Ectodermal cell (in vitro differentiated cells): ENCODE measurements at regions not wholly inside any gene's neighbourhood (a gene's known extent, or its start where the extent isn't known, plus 50 kb on each side); places are given as distances from the start of the nearest gene placed in this dataset.

ENCODE experiments used
- H3K27ac ChIP-seq: 2 replicates; pipeline ENCODE4 v1.7.0; 2013; ENCODE audit warnings: mild to moderate bottlenecking, low read depth, low read length; ENCODE audit not compliant: insufficient read depth, poor library complexity, severe bottlenecking
- H3K27me3 ChIP-seq: 2 replicates; pipeline ENCODE4 v1.7.0; 2013; ENCODE audit warnings: mild to moderate bottlenecking, low read length; ENCODE audit not compliant: insufficient read depth, control insufficient read depth, poor library complexity, severe bottlenecking
- H3K36me3 ChIP-seq: one replicate; pipeline ENCODE4 v1.7.0; 2013; ENCODE audit warnings: low read length; ENCODE audit not compliant: control insufficient read depth, insufficient read depth
- H3K4me1 ChIP-seq: one replicate; pipeline ENCODE4 v1.7.0; 2013; ENCODE audit warnings: low read length; ENCODE audit not compliant: control insufficient read depth, insufficient read depth
- H3K4me3 ChIP-seq: 2 replicates; pipeline ENCODE4 v1.7.0; 2013; ENCODE audit warnings: low read depth, low read length, control low read depth; ENCODE audit not compliant: insufficient read depth
- H3K9me3 ChIP-seq: 2 replicates; pipeline ENCODE4 v1.7.0; 2013; ENCODE audit warnings: mild to moderate bottlenecking, low read length, moderate library complexity; ENCODE audit not compliant: control insufficient read depth
- WGBS, 2 experiments: methylation state at CpG; one replicate each; pipeline ENCODE4 v1.1.7; 2013; ENCODE audit warnings: missing lambda C conversion rate in 2 of 2; 5-methylcytosine and 5-hydroxymethylcytosine counted together

DNA sequence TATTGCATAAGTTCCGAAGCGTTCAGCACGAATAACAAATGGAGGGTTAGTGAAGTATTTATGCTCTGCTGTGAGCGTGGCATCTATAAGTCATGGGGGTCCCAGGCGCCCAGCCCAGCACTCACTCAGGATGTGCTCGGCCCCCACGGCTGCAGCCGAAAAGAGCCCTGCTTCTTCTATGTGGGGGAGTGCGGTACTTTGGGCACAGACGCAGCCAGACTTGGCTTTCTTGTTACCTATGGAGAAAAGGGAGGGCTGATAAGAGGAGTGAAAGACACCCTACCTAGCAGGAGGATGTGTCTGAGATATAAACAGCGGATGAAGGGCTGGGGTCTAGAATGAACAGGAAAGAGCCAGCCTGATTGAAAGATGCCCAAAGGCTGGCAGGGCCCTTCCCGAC, 51.4 kb downstream of the MRPL36 start:
- no peak overlapping the region for H3K27ac ChIP-seq
- WGBS, 2 experiments: 94 to 95% methylated on average over 12 of the region's 12 CpGs
- no peaks in the 10 kb centered on the region for H3K36me3 ChIP-seq
- no peaks in the 10 kb centered on the region for H3K4me1 ChIP-seq
- H3K4me3 ChIP-seq: no peak overlapping the region
- no peaks in the 10 kb centered on the region for H3K9me3 ChIP-seq
- no peaks in the 10 kb centered on the region for H3K27me3 ChIP-seq

DNA sequence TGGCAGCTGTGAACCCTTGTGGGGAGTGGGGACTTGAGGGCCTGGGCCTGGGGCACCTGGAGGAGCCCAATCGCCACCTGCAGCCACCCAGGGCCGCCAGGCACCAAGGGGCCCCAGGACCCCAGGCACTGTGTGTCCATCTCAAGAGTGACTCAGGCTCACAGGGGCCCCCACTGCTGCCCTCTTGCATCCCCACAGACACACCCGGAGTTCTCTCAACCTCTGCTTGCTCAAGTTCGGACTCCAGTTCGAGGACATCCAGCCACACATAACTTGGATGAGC, 51.9 kb downstream of the MRPL36 start:
- Histone ChIP-seq H3K4me3 (no peak overlapping the region), H3K9me3 (no peaks in the 10 kb centered on the region), H3K27me3 (no peaks in the 10 kb centered on the region), H3K27ac (no peak overlapping the region), H3K36me3 (no peaks in the 10 kb centered on the region), H3K4me1 (no peaks in the 10 kb centered on the region)
- WGBS, 2 experiments: 92 to 96% methylated on average over 5 of the region's 5 CpGs

DNA sequence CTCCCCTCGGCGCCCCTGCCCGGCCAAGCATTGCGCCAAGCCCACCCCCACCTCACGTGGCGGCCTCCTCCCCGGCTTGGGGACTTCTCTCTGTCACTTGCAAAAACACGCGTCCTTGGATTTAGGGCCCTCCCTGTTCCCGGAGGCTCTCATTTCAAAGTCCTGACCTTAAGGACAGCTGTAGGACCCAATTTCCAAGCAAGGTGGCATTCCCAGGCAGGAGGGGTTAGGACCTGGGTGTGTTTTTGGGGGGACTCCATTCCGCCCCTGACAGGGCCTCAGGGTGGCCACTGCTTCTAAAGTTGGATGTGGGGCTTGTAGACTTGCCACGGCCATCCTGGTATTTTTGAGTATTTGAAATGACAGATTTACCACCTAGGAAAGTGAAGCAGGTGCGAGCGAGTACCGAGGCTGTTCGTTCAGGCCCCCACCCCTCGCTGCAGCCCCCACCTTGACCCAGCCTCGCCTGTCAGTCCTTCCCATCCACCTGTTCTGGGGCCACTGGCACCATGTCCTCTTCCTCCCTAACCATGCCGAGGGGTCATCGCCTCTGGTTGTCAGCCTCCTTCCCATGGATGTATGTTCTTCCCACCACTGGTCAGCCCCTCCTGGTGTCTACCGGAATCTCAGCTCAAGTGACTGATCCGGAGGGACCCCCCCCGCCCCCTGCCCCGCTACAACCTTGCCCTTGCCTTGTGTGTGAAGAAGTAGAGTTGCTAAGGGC, 52.4 kb downstream of the MRPL36 start:
- H3K4me1 ChIP-seq: no peaks in the 10 kb centered on the region
- no peak overlapping the region for H3K4me3 ChIP-seq
- WGBS, 2 experiments: 94% methylated on average over 24 of the region's 24 CpGs
- H3K36me3 ChIP-seq: no peaks in the 10 kb centered on the region
- no peaks in the 10 kb centered on the region for H3K27me3 ChIP-seq
- H3K27ac ChIP-seq: no peak overlapping the region
- H3K9me3 ChIP-seq: no peaks in the 10 kb centered on the region

DNA sequence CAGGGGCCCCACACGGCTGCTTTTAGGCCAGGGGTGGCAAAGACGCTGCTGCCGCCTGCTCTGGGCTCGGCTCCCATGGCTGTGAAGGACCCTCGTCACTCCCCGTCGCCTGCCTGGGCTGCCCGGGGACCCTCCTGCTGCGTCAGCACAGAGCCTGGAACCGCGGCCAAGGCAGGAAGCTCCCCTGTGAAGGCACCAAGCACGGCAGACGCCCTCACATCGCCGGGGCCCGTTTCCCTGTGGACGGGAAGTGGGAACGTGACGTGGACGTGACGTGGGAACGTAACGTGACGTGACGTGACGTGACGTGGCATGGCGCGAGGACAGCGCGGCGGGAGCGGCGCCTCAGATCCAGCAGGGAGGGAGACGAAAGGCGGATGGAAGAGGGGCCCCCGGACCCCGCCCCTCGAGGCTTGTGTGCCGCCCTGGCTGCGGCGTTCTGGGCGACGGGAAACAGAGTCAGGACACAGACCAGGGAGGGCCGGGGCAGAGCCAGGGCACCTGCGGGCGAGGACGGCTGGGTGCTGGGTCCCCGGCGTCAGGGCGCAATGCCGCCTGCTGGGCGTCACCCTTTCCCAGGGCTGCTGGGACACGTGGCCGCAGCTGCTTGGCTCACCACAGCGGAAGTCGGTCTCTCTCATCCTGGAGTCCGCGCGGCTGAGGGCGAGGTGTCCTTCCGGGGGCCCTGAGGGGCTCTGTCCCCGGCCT, 53.1 kb downstream of the MRPL36 start:
- no peaks in the 10 kb centered on the region for H3K9me3 ChIP-seq
- no peak overlapping the region for H3K27ac ChIP-seq
- no peaks in the 10 kb centered on the region for H3K27me3 ChIP-seq
- H3K4me3 ChIP-seq: no peak overlapping the region
- H3K4me1 ChIP-seq: no peaks in the 10 kb centered on the region
- whole genome bisulfite sequencing, 2 experiments: 95% methylated on average over 63 of the region's 63 CpGs
- no peaks in the 10 kb centered on the region for H3K36me3 ChIP-seq

DNA sequence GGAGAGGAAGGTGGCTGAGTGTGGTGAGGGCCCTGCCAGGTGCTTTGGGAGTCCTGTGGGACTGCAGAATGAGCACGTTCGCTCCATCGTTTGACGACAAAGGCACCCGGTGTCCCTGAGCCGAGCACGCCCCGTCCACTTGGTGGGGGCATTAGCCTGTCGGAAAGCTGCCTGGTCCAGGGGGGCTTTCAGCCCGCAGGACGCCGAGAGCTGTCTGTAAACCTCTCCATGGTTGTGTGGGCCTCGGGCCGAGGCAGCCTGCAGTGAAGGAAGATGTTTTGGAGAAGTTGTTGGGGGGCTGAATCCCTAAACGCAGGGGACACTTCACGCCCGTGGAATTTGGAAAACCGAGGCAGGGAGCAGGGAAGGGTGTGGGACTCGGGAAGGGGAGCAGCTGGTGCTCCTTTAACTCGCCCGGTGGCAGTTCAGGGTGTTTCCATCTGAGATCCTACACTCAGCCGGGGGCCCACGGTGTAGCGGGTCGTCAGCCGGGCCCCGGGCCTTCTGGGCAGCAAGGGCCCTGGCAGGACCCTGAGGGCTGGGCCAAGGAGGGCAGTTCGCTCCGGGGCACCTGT, 53.8 kb downstream of the MRPL36 start:
- Histone ChIP-seq H3K4me3 (no peak overlapping the region), H3K9me3 (no peaks in the 10 kb centered on the region), H3K27me3 (no peaks in the 10 kb centered on the region), H3K4me1 (no peaks in the 10 kb centered on the region), H3K36me3 (no peaks in the 10 kb centered on the region), H3K27ac (no peak overlapping the region)
- 93% methylated on average over 29 of the region's 29 CpGs for WGBS, 2 experiments

DNA sequence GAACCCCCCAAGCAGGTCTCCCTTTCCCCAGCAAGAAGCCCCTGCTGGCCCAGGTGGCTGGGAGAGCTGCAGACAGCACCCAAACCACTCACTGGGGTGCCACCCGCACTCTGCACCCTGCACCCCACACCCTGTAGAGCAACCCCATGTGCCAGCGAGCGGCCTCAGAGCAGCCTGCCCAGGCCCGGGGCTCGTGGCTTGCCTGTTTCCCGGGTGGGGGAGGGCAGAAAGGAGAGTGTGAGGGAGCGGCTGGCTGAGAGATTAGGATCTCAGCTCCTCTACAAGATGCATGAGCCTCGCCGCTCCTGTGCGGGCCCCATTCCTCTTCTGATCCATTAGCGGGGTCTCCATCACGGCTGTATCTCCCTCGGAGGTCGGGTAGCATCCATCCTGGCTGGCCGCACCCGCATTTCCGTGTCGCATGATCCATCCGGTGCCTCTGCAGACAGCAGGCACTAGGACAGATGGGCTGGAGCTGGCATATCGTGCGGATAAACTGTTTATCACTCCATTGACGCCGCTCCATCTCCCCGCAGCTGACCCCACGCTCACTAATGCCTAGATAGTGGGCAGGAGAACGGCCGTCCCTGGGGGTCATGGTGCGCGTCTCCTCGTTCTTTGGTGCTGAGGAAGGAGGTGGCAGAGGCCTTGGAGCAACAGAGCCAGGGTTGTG, 54.4 kb downstream of the MRPL36 start:
- Histone ChIP-seq H3K27ac (no peak overlapping the region), H3K4me3 (no peak overlapping the region), H3K4me1 (no peaks in the 10 kb centered on the region), H3K27me3 (no peaks in the 10 kb centered on the region), H3K36me3 (no peaks in the 10 kb centered on the region), H3K9me3 (no peaks in the 10 kb centered on the region)
- 94% methylated on average over 30 of the region's 30 CpGs for WGBS, 2 experiments

DNA sequence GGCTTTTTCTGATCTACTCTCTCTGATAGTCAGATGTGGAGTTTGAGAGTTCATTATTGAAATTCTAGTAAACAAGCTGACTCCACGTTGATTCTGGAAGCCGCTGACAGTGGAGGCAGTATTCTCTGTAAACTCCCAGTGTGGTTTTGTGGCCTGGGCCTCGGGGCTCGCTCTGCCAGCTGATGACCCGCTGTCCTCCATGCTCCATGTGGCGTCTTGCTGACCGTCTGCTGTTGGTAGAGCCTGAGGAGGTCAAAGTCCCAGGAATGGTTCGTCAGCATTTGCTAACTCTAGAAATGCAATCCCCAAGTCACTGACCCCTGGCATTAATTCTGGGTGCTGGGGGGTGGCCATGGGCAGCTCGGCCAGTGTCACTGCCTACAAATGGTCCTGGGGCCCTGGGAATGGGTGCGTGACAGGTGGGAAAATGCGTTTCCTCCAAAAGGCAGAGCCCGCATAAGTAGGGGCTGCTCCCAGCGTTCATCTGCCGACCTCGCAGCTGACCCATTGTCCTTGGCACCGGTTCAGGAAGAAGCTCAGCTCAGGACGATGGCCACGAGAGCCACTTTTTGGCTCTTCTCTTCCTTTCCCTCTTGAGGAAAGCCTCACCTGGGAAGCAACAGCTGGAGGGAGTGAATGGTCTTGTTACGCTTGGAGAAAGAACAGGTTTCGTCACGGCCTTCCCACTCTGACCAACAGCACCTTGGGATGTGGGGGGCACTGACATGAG, 55.1 kb downstream of the MRPL36 start:
- Histone ChIP-seq H3K27me3 (no peaks in the 10 kb centered on the region), H3K4me3 (no peak overlapping the region), H3K4me1 (no peaks in the 10 kb centered on the region), H3K27ac (no peak overlapping the region), H3K36me3 (no peaks in the 10 kb centered on the region), H3K9me3 (no peaks in the 10 kb centered on the region)
- 94 to 95% methylated on average over 21 of the region's 21 CpGs for WGBS, 2 experiments

DNA sequence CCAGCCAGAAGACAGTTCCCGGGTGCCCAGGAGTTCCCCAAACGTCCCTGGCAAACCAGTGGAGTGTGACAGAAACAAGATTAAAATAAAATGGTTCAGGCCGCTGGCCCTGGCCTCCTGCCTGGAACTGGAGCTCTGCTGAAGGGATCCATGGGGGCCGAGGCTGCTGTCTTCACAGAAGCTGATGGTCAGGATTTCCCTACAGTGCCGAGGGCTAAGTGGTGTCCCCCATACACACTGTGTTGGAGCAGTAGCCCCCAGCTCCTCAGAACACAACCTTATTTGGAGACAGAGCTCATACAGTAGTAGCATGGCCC, 55.9 kb downstream of the MRPL36 start:
- 88% methylated on average over 5 of the region's 5 CpGs for WGBS, 2 experiments
- peaks cover 2% of the 10 kb centered on the region for H3K9me3 ChIP-seq
- no peaks in the 10 kb centered on the region for H3K4me1 ChIP-seq
- no peak overlapping the region for H3K4me3 ChIP-seq
- H3K36me3 ChIP-seq: no peaks in the 10 kb centered on the region
- no peaks in the 10 kb centered on the region for H3K27me3 ChIP-seq
- H3K27ac ChIP-seq: no peak overlapping the region

DNA sequence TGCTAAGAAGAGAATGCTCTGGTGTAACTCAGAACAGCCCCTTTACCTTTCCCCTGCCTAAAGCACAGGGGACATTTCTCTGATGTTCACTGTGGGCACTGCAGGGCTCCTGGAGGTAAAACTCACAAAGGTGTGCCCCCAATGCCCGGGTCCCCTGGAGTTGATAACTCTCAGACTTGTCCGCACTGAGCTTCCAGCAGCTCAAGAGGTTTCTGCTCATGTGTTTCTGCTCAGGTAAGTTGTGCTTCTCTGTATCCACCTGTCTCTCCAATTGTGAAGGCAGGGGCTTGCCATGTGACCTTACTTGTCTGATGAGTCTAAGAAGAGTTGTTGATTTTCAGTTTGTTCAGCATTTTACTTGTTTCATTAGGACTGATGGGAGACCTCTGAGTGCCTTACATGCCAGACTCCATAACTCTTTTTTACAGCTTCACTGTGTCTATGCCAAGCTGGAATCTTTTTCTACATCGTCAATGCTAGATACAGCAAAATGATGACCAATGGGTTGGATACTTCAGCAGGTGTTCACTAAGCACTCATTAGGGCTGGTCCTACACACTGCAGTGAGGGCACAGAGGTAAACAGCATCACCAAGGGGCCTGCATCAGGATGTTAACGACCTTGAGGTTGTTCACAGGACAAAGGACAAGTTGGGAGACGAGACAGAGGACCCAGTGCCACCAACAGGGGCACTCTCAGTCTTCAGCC, 56.4 kb downstream of the MRPL36 start:
- Histone ChIP-seq H3K27me3 (no peaks in the 10 kb centered on the region), H3K36me3 (no peaks in the 10 kb centered on the region)
- WGBS, 2 experiments: 86 to 87% methylated on average over 5 of the region's 5 CpGs

More for the DNA sequence above, 56.4 kb downstream of the MRPL36 start:
- Histone ChIP-seq H3K4me1 (no peaks in the 10 kb centered on the region), H3K27ac (no peak overlapping the region), H3K9me3 (peaks cover 2% of the 10 kb centered on the region), H3K4me3 (no peak overlapping the region)
